Gastroesophageal sphincter (tissue), 3 donors: ENCODE measurements at regions not wholly inside any gene's neighbourhood (a gene's known extent, or its start where the extent isn't known, plus 50 kb on each side); places are given as distances from the start of the nearest gene placed in this dataset.

Experiments
- POLR2A ChIP-seq, 2 donors: fragments of 450-650 bp; IDR thresholded peaks; one replicate each; pipeline ENCODE4 v1.6.1; 2017; ENCODE audit warnings: antibody characterized with exemption in 2 of 2, mild to moderate bottlenecking in 2 of 2, moderate library complexity in 1 of 2
- POLR2AphosphoS5 ChIP-seq: sonication (generic); formaldehyde crosslinking; IDR thresholded peaks from one replicate; pipeline ENCODE4 v1.6.1; 2017; ENCODE audit warnings: antibody characterized with exemption
- TF ChIP-seq, protein P1 (sequence below), 4 experiments: fragments of 200-600 bp in 2 of 4; fragments of 450-650 bp in 2 of 4; sonication (generic) in 1 of 4; IDR thresholded peaks; one replicate each; pipeline ENCODE4 v1.5.1; 2017 to 2019; ENCODE audit warnings: antibody characterized with exemption in 4 of 4, mild to moderate bottlenecking in 2 of 4, moderate library complexity in 2 of 4

DNA sequence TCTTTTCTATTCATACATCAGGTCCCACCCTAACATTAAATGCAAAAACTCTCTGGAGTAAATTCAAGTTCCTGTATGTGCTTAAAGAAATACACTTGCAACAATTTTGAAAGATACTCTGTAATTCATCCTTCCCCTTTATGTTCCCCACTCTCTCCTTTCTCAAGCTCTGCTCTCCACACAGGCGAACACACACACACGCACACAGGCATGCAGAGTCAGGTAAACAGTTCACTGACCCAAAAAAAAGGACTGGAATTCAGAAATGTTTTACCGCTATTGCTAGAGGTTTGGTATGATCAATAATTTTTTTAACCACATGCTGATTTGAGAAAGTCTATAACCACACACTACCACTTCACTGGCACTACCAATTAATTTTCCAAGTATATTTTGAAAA lies 152.4 kb upstream of the TMCC3 start:
- TF ChIP-seq POLR2AphosphoS5 (no peak), POLR2A (IDR thresholded peaks at IDR 0.05) (no peak)
- TF ChIP-seq, protein P1, sequence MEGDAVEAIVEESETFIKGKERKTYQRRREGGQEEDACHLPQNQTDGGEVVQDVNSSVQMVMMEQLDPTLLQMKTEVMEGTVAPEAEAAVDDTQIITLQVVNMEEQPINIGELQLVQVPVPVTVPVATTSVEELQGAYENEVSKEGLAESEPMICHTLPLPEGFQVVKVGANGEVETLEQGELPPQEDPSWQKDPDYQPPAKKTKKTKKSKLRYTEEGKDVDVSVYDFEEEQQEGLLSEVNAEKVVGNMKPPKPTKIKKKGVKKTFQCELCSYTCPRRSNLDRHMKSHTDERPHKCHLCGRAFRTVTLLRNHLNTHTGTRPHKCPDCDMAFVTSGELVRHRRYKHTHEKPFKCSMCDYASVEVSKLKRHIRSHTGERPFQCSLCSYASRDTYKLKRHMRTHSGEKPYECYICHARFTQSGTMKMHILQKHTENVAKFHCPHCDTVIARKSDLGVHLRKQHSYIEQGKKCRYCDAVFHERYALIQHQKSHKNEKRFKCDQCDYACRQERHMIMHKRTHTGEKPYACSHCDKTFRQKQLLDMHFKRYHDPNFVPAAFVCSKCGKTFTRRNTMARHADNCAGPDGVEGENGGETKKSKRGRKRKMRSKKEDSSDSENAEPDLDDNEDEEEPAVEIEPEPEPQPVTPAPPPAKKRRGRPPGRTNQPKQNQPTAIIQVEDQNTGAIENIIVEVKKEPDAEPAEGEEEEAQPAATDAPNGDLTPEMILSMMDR (IDR thresholded peaks at IDR 0.05): no peak
